SK-N-SH (cell line): ENCODE measurements at regions not wholly inside any gene's neighbourhood (a gene's known extent, or its start where the extent isn't known, plus 50 kb on each side); places are given as distances from the start of the nearest gene placed in this dataset.
"Not testable (repeated sequence)": the region's sequence is repeated elsewhere in the genome, so short reads cannot be mapped to it uniquely, and the experiment has no call there.

Source experiments
- CTCF ChIA-PET: fragments of 300-600, 350-600 bp; formaldehyde crosslinking; extraction: SDS; loops from one replicate; lab custom pipeline; 2021; lab: Yijun Ruan, JAX
- POLR2A ChIA-PET: fragments of 350-600 bp; sonication (Branson Sonifier 250); formaldehyde crosslinking; extraction: SDS; loops from one replicate; lab custom pipeline; 2020; ENCODE audit warnings: antibody characterized with exemption, inconsistent platforms; lab: Yijun Ruan, JAX
- DNase-seq: peaks from one replicate; pipeline ENCODE4 v3.0.0; 2012
- H2AFZ ChIP-seq: fragments of 200-600 bp; sonication (generic); 2 replicates; pipeline ENCODE4 v1.8.1; 2016; ENCODE audit warnings: antibody characterized with exemption, mild to moderate bottlenecking, low read depth
- H3F3A ChIP-seq: fragments of 200-600 bp; sonication (generic); replicated peaks from 2 replicates; pipeline ENCODE3; 2016; ENCODE audit warnings: antibody characterized with exemption, mild to moderate bottlenecking; ENCODE audit not compliant: insufficient read depth
- H3K27ac ChIP-seq, 2 experiments: fragments of 200-500 bp in 1 of 2; fragments of 200-600 bp in 1 of 2; sonication (Bioruptor generic) in 1 of 2; sonication (generic), shearing (Covaris generic) in 1 of 2; 2 replicates each; pipeline versions ENCODE4 v1.5.1 to v1.6.1; 2014 to 2016; ENCODE audit warnings: low read depth in 2 of 2, inconsistent platforms in 1 of 2, low read length in 1 of 2, mild to moderate bottlenecking in 1 of 2, mixed read lengths in 1 of 2
- H3K27me3 ChIP-seq: fragments of 200-600 bp; sonication (generic), shearing (Covaris generic); 2 replicates; pipeline ENCODE4 v1.6.1; 2016; ENCODE audit warnings: mixed run types; ENCODE audit not compliant: insufficient read depth
- H3K36me3 ChIP-seq, 2 experiments: fragments of 200-500 bp in 1 of 2; fragments of 200-600 bp in 1 of 2; sonication (Bioruptor generic) in 1 of 2; sonication (generic) in 1 of 2; replicated peaks in 1 of 2; 2 replicates each; pipeline versions ENCODE3 to v1.5.1; 2014 to 2016; ENCODE audit warnings: low read length in 1 of 2, mild to moderate bottlenecking in 1 of 2; ENCODE audit not compliant: insufficient read depth in 2 of 2, control insufficient read depth in 1 of 2
- H3K4me1 ChIP-seq, 2 experiments: fragments of 200-500 bp in 1 of 2; fragments of 200-600 bp in 1 of 2; sonication (Bioruptor generic) in 1 of 2; sonication (generic), shearing (Covaris generic) in 1 of 2; 2 replicates each; pipeline versions ENCODE4 v1.5.1 to v1.6.1; 2014 to 2016; ENCODE audit warnings: low read depth in 1 of 2, low read length in 1 of 2, mixed run types in 1 of 2; ENCODE audit not compliant: insufficient read depth in 2 of 2, control insufficient read depth in 1 of 2
- H3K4me2 ChIP-seq: fragments of 200-600 bp; sonication (generic), shearing (Covaris generic); 2 replicates; pipeline ENCODE4 v1.6.1; 2017; ENCODE audit warnings: mixed run types
- H3K4me3 ChIP-seq, 2 experiments: fragments of 200-500 bp in 1 of 2; fragments of 200-600 bp in 1 of 2; sonication (Bioruptor generic) in 1 of 2; sonication (generic), shearing (Covaris generic) in 1 of 2; 2 replicates each; pipeline versions ENCODE4 v1.5.1 to v1.8.1; 2014 to 2016; ENCODE audit warnings: low read depth in 2 of 2, inconsistent platforms in 1 of 2, low read length in 1 of 2, mild to moderate bottlenecking in 1 of 2, mixed read lengths in 1 of 2, moderate library complexity in 1 of 2
- H3K79me2 ChIP-seq: fragments of 200-600 bp; sonication (generic); 2 replicates; pipeline ENCODE4 v1.8.1; 2017; ENCODE audit warnings: mild to moderate bottlenecking; ENCODE audit not compliant: insufficient read depth
- H3K9ac ChIP-seq: fragments of 200-600 bp; sonication (generic); 2 replicates; pipeline ENCODE4 v1.6.1; 2017; ENCODE audit warnings: mixed run types
- H3K9me2 ChIP-seq: fragments of 200-600 bp; sonication (generic); 2 replicates; pipeline ENCODE4 v1.6.1; 2017; ENCODE audit warnings: mixed run types
- H3K9me3 ChIP-seq: fragments of 200-600 bp; sonication (generic); 2 replicates; pipeline ENCODE4 v1.6.1; 2017; ENCODE audit warnings: mixed run types, mild to moderate bottlenecking, moderate library complexity
- H4K20me1 ChIP-seq: fragments of 200-600 bp; sonication (generic); 2 replicates; pipeline ENCODE4 v1.6.1; 2017; ENCODE audit warnings: mild to moderate bottlenecking, mixed run types; ENCODE audit not compliant: insufficient read depth
- CHD2 ChIP-seq: fragments of 150-350 bp; IDR thresholded peaks from 2 replicates; pipeline ENCODE4 v1.6.1; 2018; ENCODE audit warnings: low read length; ENCODE audit not compliant: partially characterized antibody
- EP300 ChIP-seq, 2 experiments: IDR thresholded peaks; 2 replicates each; pipeline versions ENCODE4 v1.4.0 to v1.6.1; 2012; ENCODE audit warnings: borderline replicate concordance in 1 of 2, low read depth in 1 of 2, low read length in 1 of 2
- FOXJ3 ChIP-seq: sonication (generic); formaldehyde crosslinking; IDR thresholded peaks from 2 replicates; pipeline ENCODE4 v1.5.1; 2020; ENCODE audit warnings: mild to moderate bottlenecking, missing genetic modification reagents
- FOXM1 ChIP-seq: IDR thresholded peaks from 2 replicates; pipeline ENCODE4 v1.4.0; 2012; ENCODE audit warnings: low read depth, mild to moderate bottlenecking
- JUND ChIP-seq: IDR thresholded peaks from 2 replicates; pipeline ENCODE4 v1.4.0; 2012
- MXI1 ChIP-seq: IDR thresholded peaks from 2 replicates; pipeline ENCODE4 v1.6.1; 2012; ENCODE audit warnings: mild to moderate bottlenecking, low read depth, low read length, improper control_type of control experiment
- NFIC ChIP-seq: IDR thresholded peaks from 2 replicates; pipeline ENCODE4 v1.4.0; 2012; ENCODE audit warnings: borderline replicate concordance
- NRF1 ChIP-seq: IDR thresholded peaks from 2 replicates; pipeline ENCODE4 v1.6.1; 2012; ENCODE audit warnings: low read depth, mild to moderate bottlenecking, low read length
- RCOR1 ChIP-seq: fragments of 150-350 bp; IDR thresholded peaks from 2 replicates; pipeline ENCODE4 v1.6.1; 2017; ENCODE audit warnings: antibody characterized with exemption, low read length
- RXRA ChIP-seq: IDR thresholded peaks from 2 replicates; pipeline ENCODE4 v1.4.0; 2012; ENCODE audit warnings: low read depth, mild to moderate bottlenecking, borderline replicate concordance
- SMC3 ChIP-seq: IDR thresholded peaks from 2 replicates; pipeline ENCODE4 v1.6.1; 2012; ENCODE audit warnings: low read depth, low read length, improper control_type of control experiment
- TCF12 ChIP-seq: IDR thresholded peaks from 2 replicates; pipeline ENCODE4 v1.4.0; 2012
- YY1 ChIP-seq: IDR thresholded peaks from 2 replicates; pipeline ENCODE4 v1.4.0; 2012; ENCODE audit warnings: low read depth, mild to moderate bottlenecking
- WGBS: methylation state at CpG from one replicate; pipeline ENCODE4 v1.1.6; 2017; ENCODE audit warnings: low lambda C conversion rate; 5-methylcytosine and 5-hydroxymethylcytosine counted together
- TF ChIP-seq, protein P1 (sequence below): fragments of 200-600 bp; sonication (generic); IDR thresholded peaks from 2 replicates; pipeline ENCODE4 v1.6.1; 2017; ENCODE audit warnings: antibody characterized with exemption, mild to moderate bottlenecking, moderate library complexity
- TF ChIP-seq, protein P2 (sequence below): fragments of 150-350 bp; IDR thresholded peaks from 2 replicates; pipeline ENCODE4 v1.6.1; 2016; ENCODE audit warnings: mild to moderate bottlenecking, low read depth, low read length
- TF ChIP-seq, protein P3 (sequence below): IDR thresholded peaks from 2 replicates; pipeline ENCODE4 v1.4.0; 2012; ENCODE audit warnings: low read depth
- TF ChIP-seq, protein P4 (sequence below): IDR thresholded peaks from 2 replicates; pipeline ENCODE4 v1.4.0; 2012; ENCODE audit warnings: low read depth, borderline replicate concordance

DNA sequence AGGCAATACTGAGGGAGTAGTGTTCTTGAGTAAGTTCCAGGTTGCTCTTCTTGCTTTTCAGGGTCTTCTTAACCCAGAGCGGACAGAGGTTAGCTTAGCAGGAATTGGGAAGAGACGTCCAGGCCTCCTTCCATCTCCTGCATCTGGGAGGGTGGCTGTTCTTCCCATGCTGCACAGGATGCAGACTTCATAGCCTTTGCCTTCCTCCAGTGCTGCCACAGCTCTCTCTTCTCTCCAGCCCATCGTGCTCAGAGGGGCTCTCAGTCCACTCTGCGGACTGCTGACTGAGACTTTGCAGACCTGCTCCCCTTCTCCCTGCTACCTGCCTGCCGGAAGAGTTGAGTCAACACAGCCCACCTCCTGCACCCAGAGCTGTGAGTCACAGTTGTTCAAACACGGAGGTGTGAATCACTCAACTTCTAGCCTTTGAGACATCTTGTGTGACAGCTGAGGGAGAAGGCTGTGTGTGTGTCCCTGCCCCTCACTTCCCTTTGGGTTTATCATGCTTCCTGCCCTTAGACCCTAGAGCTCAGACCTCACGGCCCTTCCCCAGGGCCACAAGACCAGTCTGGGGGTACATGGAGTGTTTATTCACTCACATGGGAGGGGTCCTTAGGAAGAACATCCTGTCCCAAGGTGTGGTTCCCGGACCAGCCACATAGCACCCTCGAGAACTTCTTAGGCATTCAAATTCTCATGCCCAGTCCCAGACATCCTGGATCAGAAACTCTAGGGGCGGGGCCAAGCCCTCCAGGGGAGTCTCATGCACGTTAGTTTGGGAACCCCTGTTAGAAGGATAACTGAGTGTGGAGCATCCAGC lies 158.3 kb upstream of the CACNA1E start:
- CTCF ChIA-PET = no interaction called here
- 33% methylated on average over 11 of the region's 11 CpGs for WGBS

DNA sequence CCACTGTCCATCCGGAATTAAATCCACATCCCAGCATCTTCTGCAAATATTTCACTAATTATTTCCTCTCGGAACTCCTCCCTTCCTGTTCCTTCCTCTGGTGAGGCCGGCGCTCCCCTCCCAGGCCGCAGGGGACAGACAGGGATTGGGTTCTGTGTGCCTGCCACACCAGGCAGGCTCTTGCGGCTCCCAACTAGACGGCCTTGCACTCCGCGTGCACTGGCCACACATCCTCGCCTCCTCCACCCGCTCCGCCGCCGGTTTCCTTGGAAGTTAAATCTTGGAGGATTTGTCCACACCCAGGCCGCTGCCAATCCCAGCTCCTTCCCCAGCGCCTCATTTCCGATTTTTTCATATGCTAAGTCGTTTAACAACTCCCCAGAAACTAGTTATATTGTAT lies 157.6 kb upstream of the CACNA1E start:
- H3K4me3 ChIP-seq, H3K27me3 ChIP-seq, POLR2A ChIA-PET, H2AFZ ChIP-seq, H3K79me2 ChIP-seq, H3K9me3 ChIP-seq, H3K9me2 ChIP-seq, H3K4me1 ChIP-seq, H3K36me3 ChIP-seq, H3K4me2 ChIP-seq, H3F3A ChIP-seq, CTCF ChIA-PET, H4K20me1 ChIP-seq, DNase-seq, H3K9ac ChIP-seq, H3K27ac ChIP-seq: not testable (repeated sequence)
- 65% methylated on average over 18 of the region's 18 CpGs for WGBS

More for the DNA sequence above, 158.3 kb upstream of the CACNA1E start:
- Histone ChIP-seq H2AFZ (no peak overlapping the region), H3K4me2 (no peak overlapping the region), H3K9me2 (no peaks in the 10 kb centered on the region), H3K9me3 (no peaks in the 10 kb centered on the region), H3K36me3 (no peaks in the 10 kb centered on the region), H4K20me1 (no peaks in the 10 kb centered on the region), H3K27me3 (peaks cover 3% of the 10 kb centered on the region; the same call in 1 of the 2 replicates), H3K79me2 (no peaks in the 10 kb centered on the region), H3F3A (no peaks in the 10 kb centered on the region), H3K4me3 (no peak overlapping the region), H3K4me1 (no peaks in the 10 kb centered on the region), H3K27ac (no peak overlapping the region), H3K9ac (no peak overlapping the region)
- TF ChIP-seq FOXM1 = no peak
- TF ChIP-seq, protein P1, sequence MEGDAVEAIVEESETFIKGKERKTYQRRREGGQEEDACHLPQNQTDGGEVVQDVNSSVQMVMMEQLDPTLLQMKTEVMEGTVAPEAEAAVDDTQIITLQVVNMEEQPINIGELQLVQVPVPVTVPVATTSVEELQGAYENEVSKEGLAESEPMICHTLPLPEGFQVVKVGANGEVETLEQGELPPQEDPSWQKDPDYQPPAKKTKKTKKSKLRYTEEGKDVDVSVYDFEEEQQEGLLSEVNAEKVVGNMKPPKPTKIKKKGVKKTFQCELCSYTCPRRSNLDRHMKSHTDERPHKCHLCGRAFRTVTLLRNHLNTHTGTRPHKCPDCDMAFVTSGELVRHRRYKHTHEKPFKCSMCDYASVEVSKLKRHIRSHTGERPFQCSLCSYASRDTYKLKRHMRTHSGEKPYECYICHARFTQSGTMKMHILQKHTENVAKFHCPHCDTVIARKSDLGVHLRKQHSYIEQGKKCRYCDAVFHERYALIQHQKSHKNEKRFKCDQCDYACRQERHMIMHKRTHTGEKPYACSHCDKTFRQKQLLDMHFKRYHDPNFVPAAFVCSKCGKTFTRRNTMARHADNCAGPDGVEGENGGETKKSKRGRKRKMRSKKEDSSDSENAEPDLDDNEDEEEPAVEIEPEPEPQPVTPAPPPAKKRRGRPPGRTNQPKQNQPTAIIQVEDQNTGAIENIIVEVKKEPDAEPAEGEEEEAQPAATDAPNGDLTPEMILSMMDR = no peak
- TF ChIP-seq TCF12 = no peak
- no peak for TF ChIP-seq JUND
- TF ChIP-seq RCOR1 = no peak
- TF ChIP-seq YY1 = no peak
- no peak for TF ChIP-seq RXRA
- no peak for TF ChIP-seq NRF1
- TF ChIP-seq NFIC = no peak
- no peak for TF ChIP-seq EP300 (IDR thresholded peaks at IDR 0.05; ENCODE audit: borderline replicate concordance in 1 of 2, low read depth in 1 of 2, low read length in 1 of 2)
- no peak for TF ChIP-seq MXI1
- no peak for TF ChIP-seq CHD2
- TF ChIP-seq, protein P2, sequence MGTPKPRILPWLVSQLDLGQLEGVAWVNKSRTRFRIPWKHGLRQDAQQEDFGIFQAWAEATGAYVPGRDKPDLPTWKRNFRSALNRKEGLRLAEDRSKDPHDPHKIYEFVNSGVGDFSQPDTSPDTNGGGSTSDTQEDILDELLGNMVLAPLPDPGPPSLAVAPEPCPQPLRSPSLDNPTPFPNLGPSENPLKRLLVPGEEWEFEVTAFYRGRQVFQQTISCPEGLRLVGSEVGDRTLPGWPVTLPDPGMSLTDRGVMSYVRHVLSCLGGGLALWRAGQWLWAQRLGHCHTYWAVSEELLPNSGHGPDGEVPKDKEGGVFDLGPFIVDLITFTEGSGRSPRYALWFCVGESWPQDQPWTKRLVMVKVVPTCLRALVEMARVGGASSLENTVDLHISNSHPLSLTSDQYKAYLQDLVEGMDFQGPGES = no peak
- TF ChIP-seq SMC3 = no peak
- TF ChIP-seq, protein P3, sequence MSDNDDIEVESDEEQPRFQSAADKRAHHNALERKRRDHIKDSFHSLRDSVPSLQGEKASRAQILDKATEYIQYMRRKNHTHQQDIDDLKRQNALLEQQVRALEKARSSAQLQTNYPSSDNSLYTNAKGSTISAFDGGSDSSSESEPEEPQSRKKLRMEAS = no peak
- no peak for TF ChIP-seq FOXJ3 (CRISPR knock-in tag)
- TF ChIP-seq, protein P4, sequence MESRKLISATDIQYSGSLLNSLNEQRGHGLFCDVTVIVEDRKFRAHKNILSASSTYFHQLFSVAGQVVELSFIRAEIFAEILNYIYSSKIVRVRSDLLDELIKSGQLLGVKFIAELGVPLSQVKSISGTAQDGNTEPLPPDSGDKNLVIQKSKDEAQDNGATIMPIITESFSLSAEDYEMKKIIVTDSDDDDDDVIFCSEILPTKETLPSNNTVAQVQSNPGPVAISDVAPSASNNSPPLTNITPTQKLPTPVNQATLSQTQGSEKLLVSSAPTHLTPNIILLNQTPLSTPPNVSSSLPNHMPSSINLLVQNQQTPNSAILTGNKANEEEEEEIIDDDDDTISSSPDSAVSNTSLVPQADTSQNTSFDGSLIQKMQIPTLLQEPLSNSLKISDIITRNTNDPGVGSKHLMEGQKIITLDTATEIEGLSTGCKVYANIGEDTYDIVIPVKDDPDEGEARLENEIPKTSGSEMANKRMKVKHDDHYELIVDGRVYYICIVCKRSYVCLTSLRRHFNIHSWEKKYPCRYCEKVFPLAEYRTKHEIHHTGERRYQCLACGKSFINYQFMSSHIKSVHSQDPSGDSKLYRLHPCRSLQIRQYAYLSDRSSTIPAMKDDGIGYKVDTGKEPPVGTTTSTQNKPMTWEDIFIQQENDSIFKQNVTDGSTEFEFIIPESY = no peak
- no peak for DNase-seq
- POLR2A ChIA-PET = no interaction called here
